ENCODE measurements at regions not wholly inside any gene's neighbourhood (a gene's known extent, or its start where the extent isn't known, plus 50 kb on each side); places are given as distances from the start of the nearest gene placed in this dataset.

GRCh38 chr2:181231886-181232621, 225.1 kb upstream of the ITGA4 start:
- intact Hi-C loops (cut with micrococcal nuclease), result no loop called here
- Histone ChIP-seq H3K9me3 (ENCODE audit: control insufficient read depth, insufficient read depth, low read length) (no peaks in the 10 kb centered on the region), H3K27me3 (ENCODE audit: control insufficient read depth, insufficient read depth, low read length) (no peaks in the 10 kb centered on the region), H3K4me3 (ENCODE audit: low read length) (no peak overlapping the region), H3K4me1 (ENCODE audit: control insufficient read depth, insufficient read depth, low read length) (no peaks in the 10 kb centered on the region), H3K36me3 (ENCODE audit: control insufficient read depth, insufficient read depth, low read length) (no peaks in the 10 kb centered on the region), H3K27ac (ENCODE audit: low read length) (no peak overlapping the region)
- no peak overlapping the region for H3K4me3 Mint-ChIP-seq
- H3K27ac Mint-ChIP-seq, result peak overlapping the region in 1 of 2 donors; percentile 41
- peaks cover 16% of the 10 kb centered on the region for H3K36me3 Mint-ChIP-seq
- H3K4me1 Mint-ChIP-seq, result peaks cover 29% of the 10 kb centered on the region in 2 donors
- WGBS (ENCODE audit: insufficient coverage), result 100% methylated on average over 1 of the region's 2 CpGs
- ATAC-seq (no peak), DNase-seq (no peak)
- no peaks in the 10 kb centered on the region for H3K27me3 Mint-ChIP-seq (ENCODE audit: low read depth in 2 of 2)
- TF ChIP-seq, protein P1, sequence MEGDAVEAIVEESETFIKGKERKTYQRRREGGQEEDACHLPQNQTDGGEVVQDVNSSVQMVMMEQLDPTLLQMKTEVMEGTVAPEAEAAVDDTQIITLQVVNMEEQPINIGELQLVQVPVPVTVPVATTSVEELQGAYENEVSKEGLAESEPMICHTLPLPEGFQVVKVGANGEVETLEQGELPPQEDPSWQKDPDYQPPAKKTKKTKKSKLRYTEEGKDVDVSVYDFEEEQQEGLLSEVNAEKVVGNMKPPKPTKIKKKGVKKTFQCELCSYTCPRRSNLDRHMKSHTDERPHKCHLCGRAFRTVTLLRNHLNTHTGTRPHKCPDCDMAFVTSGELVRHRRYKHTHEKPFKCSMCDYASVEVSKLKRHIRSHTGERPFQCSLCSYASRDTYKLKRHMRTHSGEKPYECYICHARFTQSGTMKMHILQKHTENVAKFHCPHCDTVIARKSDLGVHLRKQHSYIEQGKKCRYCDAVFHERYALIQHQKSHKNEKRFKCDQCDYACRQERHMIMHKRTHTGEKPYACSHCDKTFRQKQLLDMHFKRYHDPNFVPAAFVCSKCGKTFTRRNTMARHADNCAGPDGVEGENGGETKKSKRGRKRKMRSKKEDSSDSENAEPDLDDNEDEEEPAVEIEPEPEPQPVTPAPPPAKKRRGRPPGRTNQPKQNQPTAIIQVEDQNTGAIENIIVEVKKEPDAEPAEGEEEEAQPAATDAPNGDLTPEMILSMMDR (IDR thresholded peaks at IDR 0.05), result no peak
- no peaks in the 10 kb centered on the region for H3K9me3 Mint-ChIP-seq

DNA sequence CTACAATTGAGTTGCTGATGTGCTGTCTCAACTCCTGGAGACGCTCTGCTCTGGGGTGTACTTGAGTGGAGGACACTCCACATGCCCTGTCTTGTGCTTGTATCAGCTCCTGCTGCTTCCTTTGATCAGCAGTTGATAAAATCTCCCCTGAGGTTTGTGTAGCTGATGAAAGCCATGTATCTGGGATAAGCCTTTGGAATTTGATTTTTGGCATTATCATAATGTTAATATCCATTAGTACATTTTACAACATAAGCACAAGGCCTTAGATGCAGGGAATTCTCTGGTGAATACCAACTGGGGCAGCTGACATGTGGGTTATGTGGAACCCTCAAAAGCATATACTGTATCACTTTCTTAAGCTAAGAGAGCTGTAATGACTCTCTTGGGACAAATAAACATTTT, 222.7 kb upstream of the ITGA4 start:
- no peak for ATAC-seq
- WGBS (ENCODE audit: insufficient coverage), result 100% methylated on average over 1 of the region's 1 CpG
- intact Hi-C loops (cut with micrococcal nuclease), result no loop called here

DNA sequence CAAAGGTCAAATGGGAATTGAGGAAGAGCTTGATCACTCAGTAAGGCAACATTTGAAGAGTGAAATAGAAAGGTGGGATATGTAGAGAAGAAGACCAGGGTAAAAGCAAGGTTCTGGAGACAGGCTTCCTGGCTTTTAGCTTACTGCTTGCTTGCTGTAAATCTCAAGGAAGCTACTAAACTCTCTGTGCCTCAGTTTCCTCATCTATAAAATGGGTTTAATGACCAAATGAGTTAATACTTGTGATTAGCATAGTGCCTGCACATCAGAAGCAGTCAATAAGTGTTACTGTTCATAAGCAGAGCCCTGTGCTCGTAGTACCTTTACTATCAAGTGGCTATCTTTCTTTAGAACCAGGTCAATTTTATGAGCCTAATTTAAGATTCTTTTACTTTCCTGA, 222.2 kb upstream of the ITGA4 start:
- Mint-ChIP-seq H3K9me3 (peaks cover 2% of the 10 kb centered on the region in 2 donors), H3K36me3 (peaks cover 15% of the 10 kb centered on the region), H3K4me1 (peaks cover 48 to 53% of the 10 kb centered on the region in 2 donors), H3K27me3 (ENCODE audit: low read depth in 2 of 2) (no peaks in the 10 kb centered on the region), H3K27ac (peak overlapping the region in 1 of 2 donors; percentile 76), H3K4me3 (peak overlapping the region; percentile 49)
- H3K4me3 ChIP-seq (ENCODE audit: low read length), result no peak overlapping the region
- ATAC-seq, result no peak
- intact Hi-C loops (cut with micrococcal nuclease), result loop anchor here (5.0 kb wide), 1 partner anchor 42 kb away; no protein-coding TSS in a partner anchor
- H3K27ac ChIP-seq (ENCODE audit: low read length), result no peak overlapping the region
- TF ChIP-seq, protein P1 (IDR thresholded peaks at IDR 0.05), result no peak
- no peak for DNase-seq
- 86% methylated on average over 1 of the region's 1 CpG for WGBS (ENCODE audit: insufficient coverage)
- H3K27me3 ChIP-seq (ENCODE audit: control insufficient read depth, insufficient read depth, low read length), result no peaks in the 10 kb centered on the region
- H3K9me3 ChIP-seq (ENCODE audit: control insufficient read depth, insufficient read depth, low read length), result no peaks in the 10 kb centered on the region
- no peaks in the 10 kb centered on the region for H3K4me1 ChIP-seq (ENCODE audit: control insufficient read depth, insufficient read depth, low read length)
- no peaks in the 10 kb centered on the region for H3K36me3 ChIP-seq (ENCODE audit: control insufficient read depth, insufficient read depth, low read length)

More for the DNA sequence above, 222.7 kb upstream of the ITGA4 start:
- peak overlapping the region; percentile 49 for H3K4me3 Mint-ChIP-seq
- DNase-seq, result no peak
- H3K27me3 Mint-ChIP-seq (ENCODE audit: low read depth in 2 of 2), result no peaks in the 10 kb centered on the region
- Histone ChIP-seq H3K9me3 (ENCODE audit: control insufficient read depth, insufficient read depth, low read length) (no peaks in the 10 kb centered on the region), H3K4me1 (ENCODE audit: control insufficient read depth, insufficient read depth, low read length) (no peaks in the 10 kb centered on the region), H3K36me3 (ENCODE audit: control insufficient read depth, insufficient read depth, low read length) (no peaks in the 10 kb centered on the region), H3K4me3 (ENCODE audit: low read length) (no peak overlapping the region), H3K27ac (ENCODE audit: low read length) (no peak overlapping the region), H3K27me3 (ENCODE audit: control insufficient read depth, insufficient read depth, low read length) (no peaks in the 10 kb centered on the region)
- H3K4me1 Mint-ChIP-seq, result peaks cover 48 to 51% of the 10 kb centered on the region in 2 donors
- peaks cover 2% of the 10 kb centered on the region in 2 donors for H3K9me3 Mint-ChIP-seq
- TF ChIP-seq, protein P1 (IDR thresholded peaks at IDR 0.05), result no peak
- peaks cover 13% of the 10 kb centered on the region for H3K36me3 Mint-ChIP-seq
- peak overlapping the region; percentile 10 to 76 for H3K27ac Mint-ChIP-seq

Data from natural killer cell (primary cell).